HCT116 (cell line): ENCODE measurements at regions not wholly inside any gene's neighbourhood (a gene's known extent, or its start where the extent isn't known, plus 50 kb on each side); places are given as distances from the start of the nearest gene placed in this dataset.
"Not testable (repeated sequence)": the region's sequence is repeated elsewhere in the genome, so short reads cannot be mapped to it uniquely, and the experiment has no call there.

ENCODE experiments used
- ATAC-seq: fragments of 200-7000 bp; cut with Tn5 transposase; 2 replicates; pipeline ENCODE4 v1.9.1; 2020; ENCODE audit warnings: mild to moderate bottlenecking, moderate library complexity
- BruUV-seq: library from RNA; stranded (reverse); fragments of 400-500 nt; replicated peaks from 2 replicates; lab custom pipeline; 2021; lab: Mats Ljungman, UMichigan
- CTCF ChIA-PET: fragments of 300-600 bp; sonication (Branson Sonifier 250); formaldehyde crosslinking; loops from one replicate; lab custom pipeline; 2021; ENCODE audit warnings: antibody characterized with exemption; lab: Charles Lee
- POLR2A ChIA-PET: fragments of 300-600, 350-600 bp; sonication (Branson Sonifier 250); formaldehyde crosslinking; loops from one replicate; lab custom pipeline; 2021; ENCODE audit warnings: antibody characterized with exemption; lab: Charles Lee
- RAD21 ChIA-PET, 2 experiments: fragments of 300-600 bp; sonication (Branson Sonifier 250); formaldehyde crosslinking; loops; one replicate each; lab custom pipeline; 2023; ENCODE audit warnings: low total read pairs in 2 of 2; ENCODE audit not compliant: uncharacterized antibody in 2 of 2, unreplicated experiment in 2 of 2, low non-redundant PET in 1 of 2; lab: Charles Lee
- DNase-seq: peaks from one replicate; pipeline ENCODE4 v3.0.0-alpha.2; 2010; ENCODE audit warnings: low read depth, low spot score
- H2AFZ ChIP-seq: fragments of 200-600 bp; shearing (Covaris generic), sonication (generic); 2 replicates; pipeline ENCODE4 v1.6.1; 2017; ENCODE audit warnings: low read depth, mixed run types, mixed read lengths, antibody characterized with exemption, low read length; ENCODE audit not compliant: poor library complexity, severe bottlenecking
- H3K27ac ChIP-seq: 2 replicates; pipeline ENCODE4 v1.5.1; 2012; ENCODE audit warnings: low read depth, low read length
- H3K27me3 ChIP-seq: fragments of 200-600 bp; sonication (generic); 2 replicates; pipeline ENCODE4 v1.6.1; 2016; ENCODE audit warnings: mixed run types, low read length, mixed read lengths; ENCODE audit not compliant: insufficient read depth
- H3K36me3 ChIP-seq, 2 experiments: fragments of 200-500 bp in 1 of 2; fragments of 200-600 bp in 1 of 2; sonication (Bioruptor generic) in 1 of 2; sonication (generic) in 1 of 2; 2 replicates each; pipeline versions ENCODE4 v1.5.1 to v1.6.1; 2014 to 2016; ENCODE audit warnings: low read length in 2 of 2, inconsistent platforms in 1 of 2, mixed read lengths in 1 of 2, mixed run types in 1 of 2; ENCODE audit not compliant: insufficient read depth in 2 of 2, control insufficient read depth in 1 of 2
- H3K4me1 ChIP-seq, 2 experiments: fragments of 200-600 bp in 1 of 2; sonication (generic) in 1 of 2; 2 replicates each; pipeline versions ENCODE4 v1.5.1 to v1.6.1; 2012 to 2017; ENCODE audit warnings: low read length in 2 of 2, inconsistent platforms in 1 of 2, mild to moderate bottlenecking in 1 of 2, mixed read lengths in 1 of 2, mixed run types in 1 of 2, moderate library complexity in 1 of 2; ENCODE audit not compliant: insufficient read depth in 2 of 2, control insufficient read depth in 1 of 2
- H3K4me2 ChIP-seq: fragments of 200-600 bp; sonication (generic); 2 replicates; pipeline ENCODE4 v1.6.1; 2017; ENCODE audit warnings: mixed run types, low read length, mixed read lengths
- H3K4me3 ChIP-seq, 2 experiments: fragments of 200-600 bp in 1 of 2; sonication (generic) in 1 of 2; replicated peaks in 1 of 2; 2 replicates each; pipeline ENCODE4 v1.5.1; 2011 to 2016; ENCODE audit warnings: low read length in 2 of 2, control low read depth in 1 of 2, low read depth in 1 of 2, mild to moderate bottlenecking in 1 of 2, mixed read lengths in 1 of 2, mixed run types in 1 of 2
- H3K79me2 ChIP-seq: fragments of 200-600 bp; sonication (generic); 2 replicates; pipeline ENCODE4 v1.6.1; 2017; ENCODE audit warnings: mild to moderate bottlenecking, mixed run types, low read length, moderate library complexity, mixed read lengths; ENCODE audit not compliant: insufficient read depth
- H3K9ac ChIP-seq: fragments of 200-600 bp; sonication (generic); 2 replicates; pipeline ENCODE4 v1.6.1; 2016; ENCODE audit warnings: low read length, mixed read lengths
- H3K9me2 ChIP-seq: fragments of 200-600 bp; sonication (generic), shearing (Covaris generic); 2 replicates; pipeline ENCODE4 v1.6.1; 2017; ENCODE audit warnings: mixed run types, mild to moderate bottlenecking, moderate library complexity; ENCODE audit not compliant: insufficient read depth
- H3K9me3 ChIP-seq, 2 experiments: fragments of 200-500 bp in 1 of 2; fragments of 200-600 bp in 1 of 2; sonication (Bioruptor generic) in 1 of 2; sonication (generic) in 1 of 2; 2 replicates each; pipeline ENCODE4 v1.6.1; 2014 to 2017; ENCODE audit warnings: low read length in 2 of 2, mixed read lengths in 2 of 2, inconsistent platforms in 1 of 2, low read depth in 1 of 2, mild to moderate bottlenecking in 1 of 2, mixed run types in 1 of 2, moderate library complexity in 1 of 2; ENCODE audit not compliant: control insufficient read depth in 1 of 2, insufficient read depth in 1 of 2
- H4K20me1 ChIP-seq: fragments of 200-600 bp; sonication (generic), shearing (Covaris generic); 2 replicates; pipeline ENCODE4 v1.6.1; 2017; ENCODE audit warnings: mixed run types, mild to moderate bottlenecking, moderate library complexity; ENCODE audit not compliant: insufficient read depth
- EGR1 ChIP-seq: IDR thresholded peaks from 2 replicates; pipeline ENCODE4 v1.6.1; 2012; ENCODE audit warnings: low read depth
- ELF1 ChIP-seq: IDR thresholded peaks from 2 replicates; pipeline ENCODE4 v1.6.1; 2012; ENCODE audit warnings: low read depth, borderline replicate concordance
- EZH2 ChIP-seq: fragments of 200-600 bp; sonication (generic); IDR thresholded peaks from 2 replicates; pipeline ENCODE4 v1.6.1; 2017; ENCODE audit warnings: antibody characterized with exemption, mixed run types
- FOSL1 ChIP-seq: IDR thresholded peaks from 2 replicates; pipeline ENCODE4 v1.6.1; 2012; ENCODE audit warnings: low read depth
- JUND ChIP-seq: IDR thresholded peaks from 2 replicates; pipeline ENCODE4 v1.6.1; 2012
- SIN3A ChIP-seq: IDR thresholded peaks from 2 replicates; pipeline ENCODE4 v1.6.1; 2012; ENCODE audit warnings: low read depth
- SP1 ChIP-seq: IDR thresholded peaks from 2 replicates; pipeline ENCODE4 v1.6.1; 2012; ENCODE audit warnings: low read depth
- YY1 ChIP-seq: IDR thresholded peaks from 2 replicates; pipeline ENCODE4 v1.6.1; 2011; ENCODE audit warnings: low read length, low read depth, moderate library complexity, mild to moderate bottlenecking; ENCODE audit not compliant: insufficient replicate concordance; ENCODE audit errors: extremely low read depth
- ZNF274 ChIP-seq: fragments of 200-500 bp; sonication (Bioruptor generic); IDR thresholded peaks from 2 replicates; pipeline ENCODE4 v1.6.1; 2014; ENCODE audit warnings: mild to moderate bottlenecking, low read depth, low read length, inconsistent platforms
- intact Hi-C: fragments of 100-400 bp; cut with micrococcal nuclease; formaldehyde crosslinking; loops from 2 replicates; pipeline ENCODE4 v1.10.0; 2022
- TF ChIP-seq, protein P1 (sequence below): IDR thresholded peaks from 2 replicates; pipeline ENCODE4 v1.6.1; 2012; ENCODE audit warnings: low read depth
- TF ChIP-seq, protein P2 (sequence below): IDR thresholded peaks from 2 replicates; pipeline ENCODE4 v1.6.1; 2012

DNA sequence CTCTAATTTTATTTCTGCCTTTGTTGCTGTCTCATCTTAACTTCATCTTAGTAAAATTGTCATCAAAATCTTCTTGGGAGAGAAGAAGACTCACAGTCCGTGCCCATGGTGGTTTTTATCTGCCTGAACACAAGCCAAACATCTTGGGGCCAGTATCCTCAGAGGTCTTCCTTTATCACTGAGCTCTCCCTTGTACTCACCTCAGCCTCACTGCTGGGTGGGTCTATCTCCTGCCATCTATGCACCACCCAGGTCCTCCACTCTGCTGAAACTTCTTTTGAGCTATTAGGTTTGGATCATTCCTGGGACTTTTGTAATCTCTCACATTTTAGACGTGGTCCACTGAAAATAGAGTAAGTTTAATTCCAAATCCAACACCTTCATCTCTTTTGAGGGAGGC, 116.3 kb upstream of the EPB41L4A start (continued):
- TF ChIP-seq EGR1 (no peak), YY1 (no peak), JUND (no peak), EZH2 (no peak), SP1 (no peak), ZNF274 (no peak), SIN3A (no peak), FOSL1 (no peak), ELF1 (no peak)
- TF ChIP-seq, protein P1, sequence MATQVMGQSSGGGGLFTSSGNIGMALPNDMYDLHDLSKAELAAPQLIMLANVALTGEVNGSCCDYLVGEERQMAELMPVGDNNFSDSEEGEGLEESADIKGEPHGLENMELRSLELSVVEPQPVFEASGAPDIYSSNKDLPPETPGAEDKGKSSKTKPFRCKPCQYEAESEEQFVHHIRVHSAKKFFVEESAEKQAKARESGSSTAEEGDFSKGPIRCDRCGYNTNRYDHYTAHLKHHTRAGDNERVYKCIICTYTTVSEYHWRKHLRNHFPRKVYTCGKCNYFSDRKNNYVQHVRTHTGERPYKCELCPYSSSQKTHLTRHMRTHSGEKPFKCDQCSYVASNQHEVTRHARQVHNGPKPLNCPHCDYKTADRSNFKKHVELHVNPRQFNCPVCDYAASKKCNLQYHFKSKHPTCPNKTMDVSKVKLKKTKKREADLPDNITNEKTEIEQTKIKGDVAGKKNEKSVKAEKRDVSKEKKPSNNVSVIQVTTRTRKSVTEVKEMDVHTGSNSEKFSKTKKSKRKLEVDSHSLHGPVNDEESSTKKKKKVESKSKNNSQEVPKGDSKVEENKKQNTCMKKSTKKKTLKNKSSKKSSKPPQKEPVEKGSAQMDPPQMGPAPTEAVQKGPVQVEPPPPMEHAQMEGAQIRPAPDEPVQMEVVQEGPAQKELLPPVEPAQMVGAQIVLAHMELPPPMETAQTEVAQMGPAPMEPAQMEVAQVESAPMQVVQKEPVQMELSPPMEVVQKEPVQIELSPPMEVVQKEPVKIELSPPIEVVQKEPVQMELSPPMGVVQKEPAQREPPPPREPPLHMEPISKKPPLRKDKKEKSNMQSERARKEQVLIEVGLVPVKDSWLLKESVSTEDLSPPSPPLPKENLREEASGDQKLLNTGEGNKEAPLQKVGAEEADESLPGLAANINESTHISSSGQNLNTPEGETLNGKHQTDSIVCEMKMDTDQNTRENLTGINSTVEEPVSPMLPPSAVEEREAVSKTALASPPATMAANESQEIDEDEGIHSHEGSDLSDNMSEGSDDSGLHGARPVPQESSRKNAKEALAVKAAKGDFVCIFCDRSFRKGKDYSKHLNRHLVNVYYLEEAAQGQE = no peak
- TF ChIP-seq, protein P2, sequence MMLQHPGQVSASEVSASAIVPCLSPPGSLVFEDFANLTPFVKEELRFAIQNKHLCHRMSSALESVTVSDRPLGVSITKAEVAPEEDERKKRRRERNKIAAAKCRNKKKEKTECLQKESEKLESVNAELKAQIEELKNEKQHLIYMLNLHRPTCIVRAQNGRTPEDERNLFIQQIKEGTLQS = no peak
- TF ChIP-seq, all 23 proteins: peak for 0

DNA sequence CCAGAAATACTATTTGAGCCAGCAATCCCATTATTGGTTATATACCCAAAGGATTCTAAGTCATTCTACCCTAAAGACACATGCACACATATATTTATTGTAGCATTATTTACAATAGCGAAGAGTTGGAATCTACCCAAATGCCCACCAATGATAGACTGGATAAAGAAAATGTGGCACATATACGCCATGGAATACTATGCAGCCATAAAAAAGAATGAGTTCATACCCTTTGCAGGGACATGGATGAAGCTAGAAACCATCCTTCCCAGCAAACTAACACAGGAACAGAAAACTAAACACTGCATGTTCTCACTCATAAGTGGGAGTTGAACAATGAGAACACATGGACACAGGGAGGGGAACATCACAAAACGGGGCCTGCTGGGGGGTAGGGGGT, 125.5 kb upstream of the EPB41L4A start:
- H3K4me1 ChIP-seq, RAD21 ChIA-PET, H3K79me2 ChIP-seq, H4K20me1 ChIP-seq, H3K27me3 ChIP-seq, intact Hi-C loops, H3K36me3 ChIP-seq, H3K9me2 ChIP-seq, H3K9me3 ChIP-seq, DNase-seq, POLR2A ChIA-PET, H3K4me2 ChIP-seq, H3K27ac ChIP-seq, H2AFZ ChIP-seq, ATAC-seq, CTCF ChIA-PET, H3K4me3 ChIP-seq, H3K9ac ChIP-seq, BruUV-seq: not testable (repeated sequence)
